ENCODE measurements at regions not wholly inside any gene's neighbourhood (a gene's known extent, or its start where the extent isn't known, plus 50 kb on each side); places are given as distances from the start of the nearest gene placed in this dataset.

DNA sequence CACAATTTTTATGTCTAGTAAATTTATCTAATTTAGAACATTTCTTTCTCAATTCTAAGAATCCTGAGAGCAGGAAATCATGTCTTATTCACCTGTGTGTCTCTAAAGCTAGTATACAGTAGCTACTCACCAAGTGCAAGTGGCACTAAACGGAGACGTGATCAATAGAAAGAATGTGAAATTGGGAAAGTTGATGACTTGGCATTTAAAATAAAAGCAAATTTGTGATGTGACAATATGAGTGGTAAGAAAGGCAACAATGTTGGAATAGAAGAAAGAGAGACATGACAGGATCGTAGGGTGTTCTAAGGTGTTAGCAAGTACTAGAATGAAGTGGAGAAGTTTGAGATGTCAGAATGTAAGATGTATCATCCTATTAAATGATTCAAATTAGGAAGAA is 725.9 kb downstream of the BCKDHB start:
- TF ChIP-seq, protein P1, sequence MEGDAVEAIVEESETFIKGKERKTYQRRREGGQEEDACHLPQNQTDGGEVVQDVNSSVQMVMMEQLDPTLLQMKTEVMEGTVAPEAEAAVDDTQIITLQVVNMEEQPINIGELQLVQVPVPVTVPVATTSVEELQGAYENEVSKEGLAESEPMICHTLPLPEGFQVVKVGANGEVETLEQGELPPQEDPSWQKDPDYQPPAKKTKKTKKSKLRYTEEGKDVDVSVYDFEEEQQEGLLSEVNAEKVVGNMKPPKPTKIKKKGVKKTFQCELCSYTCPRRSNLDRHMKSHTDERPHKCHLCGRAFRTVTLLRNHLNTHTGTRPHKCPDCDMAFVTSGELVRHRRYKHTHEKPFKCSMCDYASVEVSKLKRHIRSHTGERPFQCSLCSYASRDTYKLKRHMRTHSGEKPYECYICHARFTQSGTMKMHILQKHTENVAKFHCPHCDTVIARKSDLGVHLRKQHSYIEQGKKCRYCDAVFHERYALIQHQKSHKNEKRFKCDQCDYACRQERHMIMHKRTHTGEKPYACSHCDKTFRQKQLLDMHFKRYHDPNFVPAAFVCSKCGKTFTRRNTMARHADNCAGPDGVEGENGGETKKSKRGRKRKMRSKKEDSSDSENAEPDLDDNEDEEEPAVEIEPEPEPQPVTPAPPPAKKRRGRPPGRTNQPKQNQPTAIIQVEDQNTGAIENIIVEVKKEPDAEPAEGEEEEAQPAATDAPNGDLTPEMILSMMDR (IDR thresholded peaks at IDR 0.05; ENCODE audit: low read depth, low read length), result no peak
- TF ChIP-seq POLR2A (IDR thresholded peaks at IDR 0.05; ENCODE audit: extremely low read depth, insufficient read length), result no peak

All from NB4 (cell line).